ENCODE measurements at regions not wholly inside any gene's neighbourhood (a gene's known extent, or its start where the extent isn't known, plus 50 kb on each side); places are given as distances from the start of the nearest gene placed in this dataset.
"Not testable (repeated sequence)": the region's sequence is repeated elsewhere in the genome, so short reads cannot be mapped to it uniquely, and the experiment has no call there.

DNA sequence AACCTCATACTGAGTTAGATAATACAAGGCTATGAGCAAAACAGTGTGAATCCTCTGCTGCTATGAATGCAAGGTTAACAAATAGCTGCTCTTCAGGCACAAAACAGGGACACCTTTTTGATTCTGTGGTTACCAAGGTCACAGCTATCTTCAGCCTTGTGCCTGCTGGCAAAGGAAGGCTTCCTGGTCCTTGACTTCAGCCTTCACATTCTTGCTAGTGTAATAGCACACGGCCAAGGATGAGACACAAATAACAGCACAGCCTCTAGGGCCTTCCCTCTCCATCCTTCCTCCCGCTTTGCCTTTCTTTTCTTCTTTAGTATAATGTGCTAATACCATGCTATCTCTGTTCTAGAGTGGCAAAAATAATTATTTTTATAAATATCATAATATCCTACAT lies 130.6 kb upstream of the CAV2 start:
- Histone ChIP-seq H3K4me3 (ENCODE audit: low read length) (no peak overlapping the region), H3K4me1 (ENCODE audit: low read length) (no peaks in the 10 kb centered on the region), H2AFZ (ENCODE audit: low read length) (no peak overlapping the region), H4K20me1 (ENCODE audit: insufficient read depth, low read length) (no peaks in the 10 kb centered on the region), H3K79me2 (ENCODE audit: low read length) (no peaks in the 10 kb centered on the region), H3K4me2 (ENCODE audit: low read depth, low read length) (no peak overlapping the region), H3K27me3 (replicated peaks; ENCODE audit: insufficient read depth, low read length) (no peaks in the 10 kb centered on the region), H3K9me2 (replicated peaks; ENCODE audit: insufficient read depth, low read length) (no peaks in the 10 kb centered on the region), H3K36me3 (replicated peaks; ENCODE audit: insufficient read depth, low read length) (no peaks in the 10 kb centered on the region), H3K9ac (ENCODE audit: low read length) (no peak overlapping the region), H3F3A (ENCODE audit: insufficient read depth, low read length) (no peaks in the 10 kb centered on the region), H3K27ac (ENCODE audit: low read length) (no peak overlapping the region), H3K9me3 (replicated peaks; ENCODE audit: insufficient read depth, low read length) (no peaks in the 10 kb centered on the region)
- no peak for DNase-seq
- TF ChIP-seq EZH2phosphoT487 (IDR thresholded peaks at IDR 0.05; ENCODE audit: low read length) (no peak), EZH2 (optimal IDR thresholded peaks at IDR 0.05; ENCODE audit: low read depth, low read length) (no peak)
- TF ChIP-seq, protein P1, sequence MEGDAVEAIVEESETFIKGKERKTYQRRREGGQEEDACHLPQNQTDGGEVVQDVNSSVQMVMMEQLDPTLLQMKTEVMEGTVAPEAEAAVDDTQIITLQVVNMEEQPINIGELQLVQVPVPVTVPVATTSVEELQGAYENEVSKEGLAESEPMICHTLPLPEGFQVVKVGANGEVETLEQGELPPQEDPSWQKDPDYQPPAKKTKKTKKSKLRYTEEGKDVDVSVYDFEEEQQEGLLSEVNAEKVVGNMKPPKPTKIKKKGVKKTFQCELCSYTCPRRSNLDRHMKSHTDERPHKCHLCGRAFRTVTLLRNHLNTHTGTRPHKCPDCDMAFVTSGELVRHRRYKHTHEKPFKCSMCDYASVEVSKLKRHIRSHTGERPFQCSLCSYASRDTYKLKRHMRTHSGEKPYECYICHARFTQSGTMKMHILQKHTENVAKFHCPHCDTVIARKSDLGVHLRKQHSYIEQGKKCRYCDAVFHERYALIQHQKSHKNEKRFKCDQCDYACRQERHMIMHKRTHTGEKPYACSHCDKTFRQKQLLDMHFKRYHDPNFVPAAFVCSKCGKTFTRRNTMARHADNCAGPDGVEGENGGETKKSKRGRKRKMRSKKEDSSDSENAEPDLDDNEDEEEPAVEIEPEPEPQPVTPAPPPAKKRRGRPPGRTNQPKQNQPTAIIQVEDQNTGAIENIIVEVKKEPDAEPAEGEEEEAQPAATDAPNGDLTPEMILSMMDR (IDR thresholded peaks at IDR 0.05; ENCODE audit: low read length) = no peak

DNA sequence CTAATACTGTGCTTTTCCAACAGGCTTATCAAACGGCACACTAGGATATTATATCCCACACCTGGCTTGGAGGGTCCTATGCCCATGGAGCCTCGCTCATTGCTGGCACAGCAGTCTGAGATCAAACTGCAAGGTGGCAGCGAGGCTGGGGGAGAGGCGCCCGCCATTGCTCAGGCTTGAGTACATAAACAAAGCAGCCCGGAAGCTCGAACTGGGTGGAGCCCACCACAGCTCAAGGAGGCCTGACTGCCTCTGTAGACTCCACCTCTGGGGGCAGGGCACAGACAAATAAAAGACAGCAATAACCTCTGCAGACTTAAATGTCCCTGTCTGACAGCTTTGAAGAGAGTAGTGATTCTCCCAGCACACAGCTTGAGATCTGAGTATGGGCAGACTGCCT lies 128.0 kb upstream of the CAV2 start:
- not testable (repeated sequence) for H4K20me1 ChIP-seq (ENCODE audit: insufficient read depth, low read length); H2AFZ ChIP-seq (ENCODE audit: low read length); H3K4me2 ChIP-seq (ENCODE audit: low read depth, low read length); H3K27me3 ChIP-seq (replicated peaks; ENCODE audit: insufficient read depth, low read length); H3K9me3 ChIP-seq (replicated peaks; ENCODE audit: insufficient read depth, low read length); H3K27ac ChIP-seq (ENCODE audit: low read length); DNase-seq; H3K79me2 ChIP-seq (ENCODE audit: low read length); H3K36me3 ChIP-seq (replicated peaks; ENCODE audit: insufficient read depth, low read length); H3K9ac ChIP-seq (ENCODE audit: low read length); H3K9me2 ChIP-seq (replicated peaks; ENCODE audit: insufficient read depth, low read length); H3K4me3 ChIP-seq (ENCODE audit: low read length); H3F3A ChIP-seq (ENCODE audit: insufficient read depth, low read length); H3K4me1 ChIP-seq (ENCODE audit: low read length)

DNA sequence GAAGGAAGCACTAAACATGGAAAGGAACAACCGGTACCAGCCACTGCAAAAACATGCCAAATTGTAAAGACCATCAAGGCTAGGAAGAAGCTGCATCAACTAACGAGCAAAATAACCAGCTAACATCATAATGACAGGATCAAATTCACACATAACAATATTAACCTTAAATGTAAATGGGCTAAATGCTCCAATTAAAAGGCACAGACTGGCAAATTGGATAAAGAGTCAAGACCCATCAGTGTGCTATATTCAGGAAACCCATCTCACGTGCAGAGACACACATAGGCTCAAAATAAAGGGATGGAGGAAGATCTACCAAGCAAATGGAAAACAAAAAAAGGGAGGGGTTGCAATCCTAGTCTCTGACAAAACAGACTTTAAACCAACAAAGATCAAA lies 126.3 kb upstream of the CAV2 start:
- H3F3A ChIP-seq (ENCODE audit: insufficient read depth, low read length); H3K27me3 ChIP-seq (replicated peaks; ENCODE audit: insufficient read depth, low read length); DNase-seq; H3K27ac ChIP-seq (ENCODE audit: low read length); H3K9ac ChIP-seq (ENCODE audit: low read length); H3K36me3 ChIP-seq (replicated peaks; ENCODE audit: insufficient read depth, low read length); H2AFZ ChIP-seq (ENCODE audit: low read length); H3K9me3 ChIP-seq (replicated peaks; ENCODE audit: insufficient read depth, low read length); H3K4me1 ChIP-seq (ENCODE audit: low read length); H3K79me2 ChIP-seq (ENCODE audit: low read length); H3K4me3 ChIP-seq (ENCODE audit: low read length); H4K20me1 ChIP-seq (ENCODE audit: insufficient read depth, low read length); H3K9me2 ChIP-seq (replicated peaks; ENCODE audit: insufficient read depth, low read length); H3K4me2 ChIP-seq (ENCODE audit: low read depth, low read length): not testable (repeated sequence)

DNA sequence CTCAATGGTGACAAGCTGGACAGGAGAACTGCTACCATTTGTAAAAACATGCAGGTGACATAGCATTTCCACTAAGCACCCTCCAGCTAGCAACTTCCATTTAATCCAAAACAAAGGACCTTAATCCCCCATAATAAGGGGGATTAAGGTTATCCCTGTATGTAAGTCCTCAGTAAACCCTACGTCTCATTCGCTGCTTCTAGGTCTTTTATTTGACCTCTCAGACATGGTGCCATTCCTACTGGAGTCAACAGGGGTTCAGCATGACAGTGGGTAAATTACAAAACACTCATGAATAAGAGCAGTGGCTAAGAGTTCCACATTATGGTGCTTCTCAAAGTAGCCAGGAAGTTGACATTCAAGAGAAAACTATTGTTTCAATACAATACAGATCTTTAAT lies 121.8 kb upstream of the CAV2 start:
- TF ChIP-seq EZH2phosphoT487 (IDR thresholded peaks at IDR 0.05; ENCODE audit: low read length) = no peak
- TF ChIP-seq, protein P1 (IDR thresholded peaks at IDR 0.05; ENCODE audit: low read length) = no peak
- H4K20me1 ChIP-seq (ENCODE audit: insufficient read depth, low read length) = no peaks in the 10 kb centered on the region
- no peak overlapping the region for H2AFZ ChIP-seq (ENCODE audit: low read length)
- H3K9ac ChIP-seq (ENCODE audit: low read length) = no peak overlapping the region
- no peaks in the 10 kb centered on the region for H3K27me3 ChIP-seq (replicated peaks; ENCODE audit: insufficient read depth, low read length)
- no peak for DNase-seq
- H3K36me3 ChIP-seq (replicated peaks; ENCODE audit: insufficient read depth, low read length) = no peaks in the 10 kb centered on the region
- H3K4me3 ChIP-seq (ENCODE audit: low read length) = no peak overlapping the region
- no peak overlapping the region for H3K27ac ChIP-seq (ENCODE audit: low read length)
- H3K4me1 ChIP-seq (ENCODE audit: low read length) = no peaks in the 10 kb centered on the region
- no peaks in the 10 kb centered on the region for H3K9me3 ChIP-seq (replicated peaks; ENCODE audit: insufficient read depth, low read length)
- no peaks in the 10 kb centered on the region for H3F3A ChIP-seq (ENCODE audit: insufficient read depth, low read length)
- H3K79me2 ChIP-seq (ENCODE audit: low read length) = no peaks in the 10 kb centered on the region
- no peaks in the 10 kb centered on the region for H3K9me2 ChIP-seq (replicated peaks; ENCODE audit: insufficient read depth, low read length)
- H3K4me2 ChIP-seq (ENCODE audit: low read depth, low read length) = no peak overlapping the region
